GM23338 (cell line): ENCODE measurements at regions not wholly inside any gene's neighbourhood (a gene's known extent, or its start where the extent isn't known, plus 50 kb on each side); places are given as distances from the start of the nearest gene placed in this dataset.

Experiments
- CREB1 ChIP-seq: fragments of 250-450 bp; sonication (Bioruptor Pico); IDR thresholded peaks from 2 replicates; pipeline ENCODE4 v1.5.0; 2020; ENCODE audit warnings: low read depth, mild to moderate bottlenecking, moderate library complexity
- EZH2 ChIP-seq: fragments of 200-600 bp; sonication (generic); IDR thresholded peaks from one replicate; pipeline ENCODE4 v1.8.0; 2017; ENCODE audit warnings: antibody characterized with exemption, mild to moderate bottlenecking, low read depth; ENCODE audit not compliant: unreplicated experiment
- TF ChIP-seq, protein P1 (sequence below), 2 experiments: fragments of 200-600 bp in 1 of 2; sonication (generic) in 1 of 2; conservative IDR thresholded peaks; 2 replicates each; pipeline versions ENCODE4 v1.5.1 to v1.6.1; 2016 to 2017; ENCODE audit warnings: antibody characterized with exemption in 2 of 2, low read depth in 2 of 2, mild to moderate bottlenecking in 2 of 2, moderate library complexity in 1 of 2
- TF ChIP-seq, protein P2 (sequence below): IDR thresholded peaks from one replicate; pipeline ENCODE4 v1.6.1; 2018; ENCODE audit warnings: antibody characterized with exemption; ENCODE audit not compliant: unreplicated experiment

DNA sequence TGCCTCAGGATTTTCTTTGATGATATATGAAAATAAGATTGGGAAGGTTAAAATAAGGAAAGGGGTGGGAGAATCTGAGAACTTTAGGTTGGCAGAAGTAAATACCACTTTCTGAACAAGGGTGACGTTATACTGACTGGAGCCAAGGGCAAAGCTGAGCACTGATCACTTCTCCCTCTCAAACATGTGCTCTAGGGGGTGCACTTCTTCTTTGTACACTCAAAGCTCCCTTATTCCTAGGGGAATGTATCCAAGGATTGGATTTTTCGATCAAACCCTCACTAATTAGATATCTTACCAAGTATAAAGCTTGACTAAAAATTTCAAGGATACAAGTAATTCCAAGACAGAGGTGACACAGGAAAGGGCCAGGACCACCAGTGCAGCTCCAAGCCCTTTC lies 243.9 kb upstream of the UMPS start:
- TF ChIP-seq, protein P1, sequence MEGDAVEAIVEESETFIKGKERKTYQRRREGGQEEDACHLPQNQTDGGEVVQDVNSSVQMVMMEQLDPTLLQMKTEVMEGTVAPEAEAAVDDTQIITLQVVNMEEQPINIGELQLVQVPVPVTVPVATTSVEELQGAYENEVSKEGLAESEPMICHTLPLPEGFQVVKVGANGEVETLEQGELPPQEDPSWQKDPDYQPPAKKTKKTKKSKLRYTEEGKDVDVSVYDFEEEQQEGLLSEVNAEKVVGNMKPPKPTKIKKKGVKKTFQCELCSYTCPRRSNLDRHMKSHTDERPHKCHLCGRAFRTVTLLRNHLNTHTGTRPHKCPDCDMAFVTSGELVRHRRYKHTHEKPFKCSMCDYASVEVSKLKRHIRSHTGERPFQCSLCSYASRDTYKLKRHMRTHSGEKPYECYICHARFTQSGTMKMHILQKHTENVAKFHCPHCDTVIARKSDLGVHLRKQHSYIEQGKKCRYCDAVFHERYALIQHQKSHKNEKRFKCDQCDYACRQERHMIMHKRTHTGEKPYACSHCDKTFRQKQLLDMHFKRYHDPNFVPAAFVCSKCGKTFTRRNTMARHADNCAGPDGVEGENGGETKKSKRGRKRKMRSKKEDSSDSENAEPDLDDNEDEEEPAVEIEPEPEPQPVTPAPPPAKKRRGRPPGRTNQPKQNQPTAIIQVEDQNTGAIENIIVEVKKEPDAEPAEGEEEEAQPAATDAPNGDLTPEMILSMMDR (conservative IDR thresholded peaks at IDR 0.05; ENCODE audit: low read depth in 2 of 2), result peak; percentile 41 to 62; a peak in 3 of 4 replicates
- TF ChIP-seq, protein P2, sequence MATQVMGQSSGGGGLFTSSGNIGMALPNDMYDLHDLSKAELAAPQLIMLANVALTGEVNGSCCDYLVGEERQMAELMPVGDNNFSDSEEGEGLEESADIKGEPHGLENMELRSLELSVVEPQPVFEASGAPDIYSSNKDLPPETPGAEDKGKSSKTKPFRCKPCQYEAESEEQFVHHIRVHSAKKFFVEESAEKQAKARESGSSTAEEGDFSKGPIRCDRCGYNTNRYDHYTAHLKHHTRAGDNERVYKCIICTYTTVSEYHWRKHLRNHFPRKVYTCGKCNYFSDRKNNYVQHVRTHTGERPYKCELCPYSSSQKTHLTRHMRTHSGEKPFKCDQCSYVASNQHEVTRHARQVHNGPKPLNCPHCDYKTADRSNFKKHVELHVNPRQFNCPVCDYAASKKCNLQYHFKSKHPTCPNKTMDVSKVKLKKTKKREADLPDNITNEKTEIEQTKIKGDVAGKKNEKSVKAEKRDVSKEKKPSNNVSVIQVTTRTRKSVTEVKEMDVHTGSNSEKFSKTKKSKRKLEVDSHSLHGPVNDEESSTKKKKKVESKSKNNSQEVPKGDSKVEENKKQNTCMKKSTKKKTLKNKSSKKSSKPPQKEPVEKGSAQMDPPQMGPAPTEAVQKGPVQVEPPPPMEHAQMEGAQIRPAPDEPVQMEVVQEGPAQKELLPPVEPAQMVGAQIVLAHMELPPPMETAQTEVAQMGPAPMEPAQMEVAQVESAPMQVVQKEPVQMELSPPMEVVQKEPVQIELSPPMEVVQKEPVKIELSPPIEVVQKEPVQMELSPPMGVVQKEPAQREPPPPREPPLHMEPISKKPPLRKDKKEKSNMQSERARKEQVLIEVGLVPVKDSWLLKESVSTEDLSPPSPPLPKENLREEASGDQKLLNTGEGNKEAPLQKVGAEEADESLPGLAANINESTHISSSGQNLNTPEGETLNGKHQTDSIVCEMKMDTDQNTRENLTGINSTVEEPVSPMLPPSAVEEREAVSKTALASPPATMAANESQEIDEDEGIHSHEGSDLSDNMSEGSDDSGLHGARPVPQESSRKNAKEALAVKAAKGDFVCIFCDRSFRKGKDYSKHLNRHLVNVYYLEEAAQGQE, result no peak
- TF ChIP-seq CREB1 (CRISPR knock-in tag) (no peak), EZH2 (no peak)
